ENCODE measurements at regions not wholly inside any gene's neighbourhood (a gene's known extent, or its start where the extent isn't known, plus 50 kb on each side); places are given as distances from the start of the nearest gene placed in this dataset.

DNA sequence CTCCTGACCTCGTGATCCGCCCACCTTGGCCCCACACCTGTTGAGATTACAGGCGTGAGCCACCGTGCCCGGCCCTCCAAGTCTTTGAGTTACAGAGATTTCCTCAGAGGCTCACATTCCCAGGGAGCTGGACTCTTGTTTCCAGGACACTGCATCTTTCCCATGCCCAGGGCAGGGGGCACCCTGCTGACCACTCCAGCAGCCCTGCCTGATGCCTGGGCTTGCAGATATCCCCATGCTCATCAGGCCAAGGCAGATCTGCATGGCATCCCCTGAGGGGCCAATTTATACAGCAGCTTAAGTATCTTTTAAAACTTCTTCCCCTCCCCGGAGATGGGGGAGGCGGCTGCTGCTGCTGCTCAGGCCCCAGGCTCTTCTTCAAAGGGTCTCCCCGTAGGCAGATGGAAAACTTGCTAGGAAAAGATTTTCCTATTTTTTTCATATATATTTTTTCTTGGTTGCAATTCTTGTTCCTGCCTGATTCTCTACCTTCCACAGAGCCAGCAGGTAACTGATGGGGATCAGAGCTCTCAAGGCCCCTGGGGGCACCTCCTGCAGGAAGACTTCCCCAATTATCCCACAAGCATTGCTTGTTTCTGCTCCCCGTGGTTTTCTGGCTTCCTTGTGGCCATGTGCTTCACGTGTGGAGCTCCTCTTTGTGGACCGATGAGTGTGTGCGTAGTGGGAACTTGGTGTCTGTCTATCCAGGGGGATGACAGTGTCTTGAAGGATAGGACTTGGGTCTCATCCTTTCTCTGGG is 102.2 kb upstream of the SDK2 start:
- no peak overlapping the region for H2BK12ac ChIP-seq (ENCODE audit: low read depth, low read length)
- H4K5ac ChIP-seq (ENCODE audit: insufficient read length, low read depth, low read length) = no peak overlapping the region
- H3K23ac ChIP-seq (ENCODE audit: insufficient read length) = no peak overlapping the region
- no peak overlapping the region for H3K27ac ChIP-seq (ENCODE audit: low read depth, low read length)
- no peaks in the 10 kb centered on the region for H3K23me2 ChIP-seq (ENCODE audit: low read depth, low read length)
- H2BK15ac ChIP-seq (ENCODE audit: low read length) = no peak overlapping the region
- H3K9me3 ChIP-seq (ENCODE audit: insufficient read depth in 2 of 2, low read depth in 1 of 2, low read length in 1 of 2) = no peaks in the 10 kb centered on the region; a peak in 1 of 4 replicates
- H3K4me1 ChIP-seq (replicated peaks in 1 of 4; ENCODE audit: control insufficient read depth in 3 of 4, insufficient read depth in 4 of 4, low read length in 3 of 4) = peaks cover 0 to 3% (median 0%) of the 10 kb centered on the region in 4 experiments; a peak in 1 of 7 replicates
- DNase-seq (ENCODE audit: low read depth in 1 of 2, low spot score in 2 of 2) (no peak), FAIRE-seq (no peak)
- ChIA-PET POLR2A (ENCODE audit: partially characterized antibody) (interaction anchor here (1.1 to 1.3 kb wide), 2 partner anchors 9 to 11 kb away, joined by 3 read pairs; no protein-coding TSS in a partner anchor), CTCF (ENCODE audit: partially characterized antibody) (interaction anchor here (0.9 to 1.8 kb wide), 6 partner anchors 9 to 241 kb away, joined by 3 to 10 read pairs (median 4); no protein-coding TSS in a partner anchor)
- no peak overlapping the region for H3K9ac ChIP-seq (replicated peaks in 1 of 4; ENCODE audit: extremely low read depth in 1 of 4, low read depth in 3 of 4, low read length in 3 of 4)
- H4K8ac ChIP-seq (ENCODE audit: extremely low read depth, insufficient read depth, low read length) = 0 out of 2 replicates have a peak overlapping the region, but pooled peaks have one; percentile 9
- no peak overlapping the region for H3K4me2 ChIP-seq (ENCODE audit: insufficient read depth in 1 of 2, low read depth in 2 of 2, low read length in 2 of 2)
- H2AK5ac ChIP-seq (ENCODE audit: low read depth, low read length) = no peak overlapping the region; the same call in 1 of the 2 replicates
- no peak overlapping the region for H4K91ac ChIP-seq (replicated peaks; ENCODE audit: insufficient read length, low read length)
- H3K18ac ChIP-seq (ENCODE audit: extremely low read depth, low read length) = no peak overlapping the region; the same call in 1 of the 2 replicates
- H3K4ac ChIP-seq (replicated peaks; ENCODE audit: insufficient read length, low read depth, low read length) = no peak overlapping the region
- H2BK5ac ChIP-seq (ENCODE audit: low read depth, low read length) = no peak overlapping the region
- H3K79me1 ChIP-seq (ENCODE audit: low read depth, low read length) = no peaks in the 10 kb centered on the region
- H3K4me3 ChIP-seq (ENCODE audit: extremely low read depth in 1 of 4, insufficient read depth in 2 of 4, low read depth in 3 of 4, low read length in 4 of 4) = no peak overlapping the region
- WGBS, 2 experiments (ENCODE audit: extremely low coverage in 1 of 2, insufficient coverage in 1 of 2, insufficient read length in 1 of 2, insufficient replicate concordance in 2 of 2, low coverage in 1 of 2, low lambda C conversion rate in 2 of 2, missing lambda C conversion rate in 1 of 2) = 84% methylated on average over 12 of the region's 12 CpGs; no CpG with 5 or more reads in 1 of the 2 experiments
- H3K14ac ChIP-seq (ENCODE audit: insufficient read length) = no peak overlapping the region
- H4K20me1 ChIP-seq (replicated peaks in 1 of 2; ENCODE audit: control insufficient read depth in 1 of 2, insufficient read depth in 2 of 2, low read length in 2 of 2) = no peaks in the 10 kb centered on the region
- H2BK120ac ChIP-seq (replicated peaks; ENCODE audit: low read depth, low read length) = no peak overlapping the region
- H3K56ac ChIP-seq (replicated peaks; ENCODE audit: insufficient read length, low read depth, low read length) = no peak overlapping the region
- no peak overlapping the region for H2BK20ac ChIP-seq (ENCODE audit: low read length)
- no peaks in the 10 kb centered on the region for H3K27me3 ChIP-seq (replicated peaks in 1 of 4; ENCODE audit: control insufficient read depth in 3 of 4, extremely low read depth in 1 of 4, insufficient read depth in 3 of 4, low read length in 3 of 4)
- no peak overlapping the region for H2AFZ ChIP-seq (ENCODE audit: low read length)
- no peaks in the 10 kb centered on the region for H3K36me3 ChIP-seq (ENCODE audit: control insufficient read depth in 2 of 4, insufficient read depth in 4 of 4, low read length in 3 of 4)
- H3K79me2 ChIP-seq (ENCODE audit: control insufficient read depth in 1 of 2, insufficient read depth in 2 of 2, low read length in 2 of 2) = no peaks in the 10 kb centered on the region
- no peak for TF ChIP-seq TEAD4 (IDR thresholded peaks at IDR 0.05; ENCODE audit: low read depth, low read length)
- no peak for TF ChIP-seq TAF7 (optimal IDR thresholded peaks at IDR 0.05; ENCODE audit: borderline replicate concordance, low read depth, low read length)
- no peak for TF ChIP-seq SP2 (IDR thresholded peaks at IDR 0.05; ENCODE audit: low read length)
- no peak for TF ChIP-seq PHF8 (conservative IDR thresholded peaks at IDR 0.05; ENCODE audit: low read depth, low read length)
- no peak for TF ChIP-seq RBBP5 (IDR thresholded peaks at IDR 0.05; ENCODE audit: borderline replicate concordance, low read depth, low read length)
- TF ChIP-seq POLR2A (IDR thresholded peaks at IDR 0.05; ENCODE audit: control extremely low read depth in 1 of 2, low read depth in 2 of 2, low read length in 2 of 2) = no peak
- TF ChIP-seq TAF1 (IDR thresholded peaks at IDR 0.05; ENCODE audit: low read depth, low read length) = no peak
- no peak for TF ChIP-seq JUND (IDR thresholded peaks at IDR 0.05; ENCODE audit: low read length)
- no peak for TF ChIP-seq TCF12 (IDR thresholded peaks at IDR 0.05; ENCODE audit: low read depth, low read length)
- no peak for TF ChIP-seq MAFK (IDR thresholded peaks at IDR 0.05; ENCODE audit: low read depth, low read length)
- TF ChIP-seq POLR2AphosphoS5 (IDR thresholded peaks at IDR 0.05; ENCODE audit: low read depth, low read length) = no peak
- TF ChIP-seq TBP (IDR thresholded peaks at IDR 0.05; ENCODE audit: low read depth, low read length) = no peak
- TF ChIP-seq CBX5 (IDR thresholded peaks at IDR 0.05; ENCODE audit: low read depth, low read length) = no peak
- TF ChIP-seq SIX5 (IDR thresholded peaks at IDR 0.05; ENCODE audit: low read depth, low read length) = no peak
- no peak for TF ChIP-seq KDM4A (IDR thresholded peaks at IDR 0.05; ENCODE audit: low read depth, low read length, severe bottlenecking)
